ENCODE measurements at regions not wholly inside any gene's neighbourhood (a gene's known extent, or its start where the extent isn't known, plus 50 kb on each side); places are given as distances from the start of the nearest gene placed in this dataset.

DNA sequence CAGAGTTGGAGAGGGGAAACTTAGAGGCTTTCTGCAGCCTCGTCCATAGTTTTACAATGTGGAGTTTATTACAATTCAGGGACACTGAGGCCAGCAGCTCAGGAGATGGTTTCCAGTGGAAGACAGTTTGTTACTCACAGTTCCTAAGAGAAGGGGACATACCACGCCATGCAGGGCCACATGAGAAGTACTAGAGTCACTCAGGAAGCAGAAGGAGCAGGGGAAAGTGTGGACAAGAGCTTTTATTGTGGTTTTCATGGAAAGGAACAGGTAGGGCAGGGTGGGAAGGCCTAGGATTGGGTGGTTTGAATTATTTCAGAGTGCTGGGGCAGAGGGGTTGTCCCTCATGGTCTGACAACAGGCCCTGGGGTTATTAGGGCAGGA is 292.1 kb upstream of the IGFBP3 start:
- no peak for DNase-seq

DNA sequence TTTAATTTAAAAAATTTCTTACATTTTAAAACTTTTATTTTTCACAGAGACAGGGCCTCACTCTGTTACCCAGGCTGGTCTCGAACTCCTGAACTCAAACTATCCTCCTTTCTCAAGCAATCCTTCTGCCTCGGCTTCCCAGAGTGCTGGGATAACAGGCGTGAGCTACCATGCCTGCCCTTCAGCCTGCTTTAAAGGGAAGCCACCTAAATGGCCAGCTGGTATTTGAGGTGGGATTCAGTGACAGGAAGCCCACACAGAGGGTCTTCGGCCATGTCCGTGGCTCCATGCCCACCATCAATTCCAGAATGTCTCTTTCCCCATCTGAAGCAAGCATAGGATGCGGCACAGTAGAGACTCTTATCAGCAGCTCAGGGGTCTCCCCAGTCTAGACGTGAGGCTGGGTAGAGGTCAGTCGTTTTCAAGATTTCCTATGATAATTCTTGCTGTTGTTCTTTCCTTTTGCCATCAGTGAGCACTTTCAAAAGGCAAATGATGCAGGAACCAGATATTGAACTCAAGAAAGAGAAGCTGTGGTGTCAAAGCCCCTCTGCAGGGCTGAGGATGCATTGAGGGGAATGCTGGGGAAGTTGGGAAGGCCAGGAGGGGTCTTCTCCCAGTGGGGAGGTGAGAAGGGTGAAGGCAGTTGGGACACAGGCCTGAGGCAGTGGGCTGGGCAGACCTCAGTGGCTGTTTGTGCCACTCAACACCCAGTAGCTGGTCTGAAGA is 291.5 kb upstream of the IGFBP3 start:
- no peak for DNase-seq

DNA sequence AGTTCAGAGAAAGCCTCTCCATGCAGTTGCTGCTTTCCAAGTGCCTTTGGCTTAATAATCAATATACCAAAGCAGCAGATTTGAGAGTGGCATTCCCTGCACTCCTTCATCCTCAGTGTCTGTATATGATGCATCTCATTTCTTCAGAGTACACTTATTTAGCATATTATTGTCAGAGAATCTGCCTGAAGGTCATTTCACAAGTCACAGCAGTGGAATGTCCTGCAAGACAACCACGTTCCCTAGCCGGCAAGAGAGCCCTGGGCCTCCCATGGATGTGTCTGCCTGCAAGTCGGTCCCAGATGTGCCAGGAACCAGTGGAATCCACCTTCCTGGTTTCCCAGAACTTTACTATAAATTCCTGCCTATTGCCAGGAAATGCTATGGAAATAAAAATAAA is 289.4 kb upstream of the IGFBP3 start:
- DNase-seq: no peak

DNA sequence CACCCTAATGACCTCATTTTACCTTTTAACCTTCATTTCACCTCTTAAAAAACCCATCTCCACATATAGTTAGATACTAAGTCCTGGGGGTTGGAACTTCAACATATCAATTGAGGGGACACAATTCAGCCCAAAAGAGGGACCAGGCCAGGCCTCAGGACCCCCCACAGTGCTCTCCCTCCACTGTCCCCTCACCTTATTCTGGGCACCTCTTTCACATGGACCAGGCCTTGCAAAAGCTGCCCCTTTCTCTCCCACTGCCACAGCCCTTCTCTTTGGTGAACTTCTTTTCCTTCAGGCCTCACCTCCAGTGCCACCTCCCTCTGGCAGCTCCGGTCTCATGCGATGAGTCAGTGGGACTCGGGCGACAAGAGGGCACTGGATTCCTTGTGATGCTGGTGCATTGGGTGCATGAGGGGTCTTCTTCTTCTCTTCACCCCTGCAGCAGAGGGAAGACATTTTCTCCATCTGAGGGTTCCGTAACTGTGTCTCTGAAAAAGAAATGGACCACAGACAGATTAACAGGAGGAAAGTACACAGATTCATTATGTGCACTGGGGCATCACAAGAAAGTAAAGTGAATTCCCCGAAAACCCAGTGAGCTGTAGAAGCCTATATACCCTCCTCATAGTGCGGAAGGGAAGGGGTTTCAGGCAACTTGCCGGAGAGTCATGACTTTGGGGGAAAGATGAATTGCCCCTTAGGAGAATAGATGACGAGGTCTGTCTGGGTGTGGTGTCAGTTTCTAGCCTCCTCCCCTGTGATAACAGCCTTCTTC is 288.7 kb upstream of the IGFBP3 start:
- DNase-seq: no peak

DNA sequence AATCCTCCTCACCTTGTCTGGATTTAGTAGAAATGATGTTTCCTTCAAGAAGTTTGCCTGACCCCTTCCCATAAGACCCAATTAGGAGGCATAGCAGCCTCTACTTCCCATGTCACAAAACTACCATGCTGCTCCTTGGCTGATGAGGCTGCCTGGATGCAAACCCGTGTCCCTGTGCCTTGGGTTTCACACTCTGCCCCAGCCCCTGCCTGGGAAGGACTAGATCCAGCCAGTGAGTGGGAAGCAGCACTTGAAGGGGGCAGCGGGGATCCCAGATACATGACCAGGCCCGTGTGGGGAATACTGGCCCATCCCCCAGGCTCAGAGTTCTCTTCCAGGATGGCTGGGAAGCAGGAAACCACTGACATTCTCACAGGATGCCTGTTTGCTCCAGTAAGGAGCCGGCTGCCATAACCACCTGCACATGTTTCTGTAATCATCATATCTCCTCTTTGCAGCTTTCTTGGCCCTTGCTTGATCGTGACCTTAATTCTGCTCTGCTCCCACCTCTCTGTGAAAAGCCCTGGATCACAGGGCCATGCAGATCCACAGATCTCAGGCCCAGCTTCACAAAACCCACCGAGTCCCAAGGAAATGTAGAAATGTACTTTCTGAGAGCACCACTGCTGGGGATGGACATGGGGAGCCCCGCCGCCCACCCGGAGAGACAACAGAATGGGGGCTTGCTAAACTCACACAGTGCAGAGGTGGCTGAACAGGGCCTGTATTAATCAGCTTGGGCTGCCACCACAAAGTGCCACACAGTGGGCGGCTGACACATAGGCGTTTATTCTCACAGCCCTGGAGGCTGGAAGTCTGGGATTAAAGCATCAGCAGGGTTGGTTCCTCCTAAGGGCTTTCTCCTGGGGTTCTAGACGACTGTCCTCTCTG is 287.8 kb upstream of the IGFBP3 start:
- no peak for DNase-seq

DNA sequence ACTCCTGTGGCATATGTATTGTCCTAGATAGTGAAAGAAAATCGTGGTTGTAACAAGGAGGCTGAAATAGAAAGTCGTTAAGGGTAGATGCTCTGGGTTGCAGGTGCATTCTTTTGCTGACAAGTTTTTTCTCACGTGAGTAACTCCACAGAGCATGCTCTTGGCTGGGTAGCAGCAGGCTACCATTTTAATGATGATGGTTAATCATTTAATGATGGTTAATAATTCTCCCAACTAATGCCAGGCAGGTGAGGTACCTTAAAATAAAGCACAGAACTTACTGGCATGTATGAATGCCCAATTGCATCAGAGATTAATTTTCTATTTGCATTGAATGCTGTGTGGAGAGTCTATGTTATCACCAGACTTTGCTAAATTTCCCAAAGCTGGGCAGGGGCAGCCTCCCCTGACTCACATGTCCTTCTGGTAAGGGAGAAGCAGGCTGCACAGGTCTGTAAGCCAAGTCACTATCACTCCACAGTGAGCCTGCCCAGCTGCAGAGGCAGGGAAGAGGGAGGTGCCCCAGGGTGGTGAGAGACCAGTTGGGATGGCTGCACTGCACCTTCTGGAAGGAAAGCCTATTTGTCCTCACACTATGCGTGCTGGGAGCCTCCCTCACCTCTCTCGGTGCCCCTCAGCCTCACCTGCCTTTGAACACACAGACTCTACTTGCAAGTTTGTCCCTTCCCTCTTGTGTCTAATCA is 287.0 kb upstream of the IGFBP3 start:
- DNase-seq: no peak

DNA sequence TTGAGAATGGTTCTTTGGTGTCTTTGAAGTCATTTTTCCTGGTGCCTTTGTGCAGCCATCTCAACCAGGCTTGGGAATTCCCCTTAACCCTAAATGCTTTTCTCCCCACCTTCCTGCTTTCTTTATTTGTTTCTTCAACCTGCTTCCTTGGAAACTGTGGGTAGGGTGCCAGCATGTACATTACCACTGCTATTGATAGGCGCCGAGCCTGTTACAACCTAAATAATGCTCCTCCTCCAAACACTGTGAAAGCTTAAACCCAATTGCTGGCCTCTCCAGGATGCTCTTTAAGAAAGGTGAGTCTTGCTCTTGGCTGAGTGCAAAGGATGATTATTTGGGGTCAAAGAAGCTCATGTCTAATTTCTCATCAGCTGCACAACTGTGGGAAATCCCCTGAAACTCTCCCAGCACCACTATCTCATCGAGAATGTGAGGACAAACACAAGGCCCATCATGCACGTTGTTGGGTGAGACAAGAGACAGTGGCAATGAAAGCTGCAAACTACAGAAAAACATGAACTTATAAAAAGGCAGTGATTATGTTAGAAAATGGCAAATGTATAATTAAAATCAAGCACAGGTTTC is 285.5 kb upstream of the IGFBP3 start:
- no peak for DNase-seq

DNA sequence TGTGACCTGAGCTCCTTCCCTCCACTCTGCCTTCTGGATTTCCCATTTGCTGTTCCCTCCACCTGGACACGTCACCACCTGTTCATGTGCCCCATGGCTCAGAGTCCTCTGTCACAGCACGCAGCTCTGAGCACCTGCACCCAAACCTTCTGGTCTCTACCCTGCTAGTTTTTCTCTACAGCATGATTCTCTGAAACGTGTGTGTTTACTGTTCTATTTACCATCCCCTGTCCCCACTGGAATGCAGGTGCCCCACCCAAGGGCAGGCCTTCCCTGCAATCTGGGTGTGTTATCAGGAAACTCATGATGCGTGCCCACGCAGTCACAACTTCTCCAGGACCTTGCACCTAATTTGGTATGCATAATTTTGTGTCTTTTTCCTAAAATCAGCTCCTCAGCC is 284.4 kb upstream of the IGFBP3 start:
- no peak for DNase-seq

DNA sequence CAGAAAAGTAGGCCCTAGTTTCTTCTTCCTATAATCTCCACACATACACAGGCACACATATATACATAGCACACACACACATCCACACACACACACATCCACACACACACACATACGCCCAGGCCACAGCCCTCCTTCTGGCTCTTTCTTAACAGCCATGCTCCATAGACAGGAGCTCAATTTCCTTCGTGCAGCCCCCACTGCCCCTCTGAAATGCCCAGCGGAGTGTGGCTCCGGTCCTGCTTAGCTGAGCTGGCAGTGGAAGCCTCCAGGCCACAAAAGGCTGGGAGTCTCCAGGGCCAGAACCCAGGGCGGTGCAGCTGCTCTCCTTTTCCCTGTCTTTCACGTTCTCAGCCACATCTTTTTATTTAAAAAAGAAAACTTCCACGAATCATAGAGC is 282.9 kb upstream of the IGFBP3 start:
- no peak for DNase-seq

DNA sequence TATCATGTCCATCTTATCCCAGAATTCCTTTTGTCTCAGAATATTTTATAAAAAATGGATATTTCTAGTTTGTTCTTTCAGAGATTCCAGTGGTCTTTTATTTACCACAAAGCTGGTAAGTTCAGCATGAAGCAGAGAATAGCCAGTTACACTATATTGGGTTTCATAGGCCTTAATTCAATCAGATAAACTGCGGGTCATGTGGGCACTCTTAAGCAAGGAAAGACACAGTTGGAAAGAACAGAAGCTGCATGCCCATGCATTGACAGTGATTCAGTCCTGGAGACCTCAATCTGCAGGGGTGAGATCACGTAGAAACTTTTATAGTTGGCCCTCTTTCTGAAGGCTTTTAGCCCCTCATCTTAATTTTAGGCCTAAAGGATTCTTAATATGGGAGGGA is 281.3 kb upstream of the IGFBP3 start:
- DNase-seq: no peak

DNA sequence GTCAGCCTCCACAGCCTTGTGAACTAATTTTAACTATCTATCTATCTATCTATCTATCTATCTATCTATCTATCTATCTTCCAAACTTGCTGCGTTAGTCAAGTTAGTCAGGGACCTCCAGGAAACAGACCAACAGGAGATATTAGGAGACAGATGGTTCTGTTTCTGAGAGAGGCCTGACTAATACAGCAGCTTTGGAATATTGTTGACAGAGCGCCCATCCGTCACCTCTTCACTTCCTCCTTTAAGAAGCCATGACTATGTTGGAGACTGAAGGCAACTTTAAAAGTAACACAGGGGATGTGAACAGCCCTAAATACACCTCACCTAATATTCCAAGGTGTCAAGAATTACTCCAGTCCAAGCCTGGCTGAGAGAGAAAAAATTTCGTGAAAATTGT is 280.9 kb upstream of the IGFBP3 start:
- no peak for DNase-seq

DNA sequence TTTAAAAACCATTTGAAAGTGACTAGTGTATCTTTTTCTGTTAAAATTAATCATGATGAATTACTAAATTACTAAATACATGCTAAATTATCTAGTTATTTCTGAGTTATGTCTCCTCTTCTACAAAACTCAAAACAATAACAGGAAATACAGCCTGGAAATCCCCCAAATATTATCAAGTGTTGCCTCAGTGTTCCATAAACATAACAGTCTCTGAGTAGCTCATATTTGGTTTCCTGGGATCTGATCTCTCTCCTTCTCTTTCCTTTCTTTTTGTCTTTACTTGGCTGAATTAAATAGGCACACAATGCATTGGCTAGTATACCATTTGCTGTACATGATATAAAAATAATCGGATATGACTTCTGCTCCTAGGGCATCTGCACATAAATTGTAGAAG is 277.6 kb upstream of the IGFBP3 start:
- DNase-seq: no peak

DNA sequence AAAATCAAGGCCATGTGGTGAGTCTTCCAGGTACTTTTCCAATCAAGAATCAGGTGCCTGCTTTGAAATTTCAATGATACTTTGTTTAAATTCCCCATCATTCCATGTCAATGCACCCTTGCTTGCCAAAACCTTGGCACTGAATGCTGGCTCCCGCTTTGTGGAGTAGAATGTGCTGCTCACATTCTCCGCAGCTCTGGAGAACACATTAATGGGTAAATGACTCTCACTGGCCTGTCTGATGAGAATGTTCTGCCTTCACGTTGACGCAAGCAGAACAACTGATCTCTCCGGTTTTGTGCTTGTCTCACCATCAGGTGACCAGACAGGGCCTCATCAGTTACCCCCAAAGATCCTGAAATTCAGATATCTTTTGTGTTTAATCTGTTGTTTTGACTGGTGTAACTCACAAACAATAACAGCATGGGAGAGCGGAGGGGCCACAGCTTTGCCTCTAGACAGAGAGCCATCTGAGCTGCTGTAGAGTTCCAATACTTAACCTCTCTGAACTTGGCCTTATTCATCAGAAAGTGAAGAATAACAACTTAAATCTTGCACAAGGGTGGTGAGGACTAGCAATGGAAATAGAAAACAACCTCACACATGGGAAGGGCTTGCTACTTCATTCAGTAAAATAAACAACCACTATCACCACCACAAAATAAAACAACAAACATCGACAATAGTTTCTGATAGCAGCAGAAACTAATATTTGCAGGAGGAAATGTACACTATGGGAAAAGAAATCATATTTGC is 276.9 kb upstream of the IGFBP3 start:
- no peak for DNase-seq

DNA sequence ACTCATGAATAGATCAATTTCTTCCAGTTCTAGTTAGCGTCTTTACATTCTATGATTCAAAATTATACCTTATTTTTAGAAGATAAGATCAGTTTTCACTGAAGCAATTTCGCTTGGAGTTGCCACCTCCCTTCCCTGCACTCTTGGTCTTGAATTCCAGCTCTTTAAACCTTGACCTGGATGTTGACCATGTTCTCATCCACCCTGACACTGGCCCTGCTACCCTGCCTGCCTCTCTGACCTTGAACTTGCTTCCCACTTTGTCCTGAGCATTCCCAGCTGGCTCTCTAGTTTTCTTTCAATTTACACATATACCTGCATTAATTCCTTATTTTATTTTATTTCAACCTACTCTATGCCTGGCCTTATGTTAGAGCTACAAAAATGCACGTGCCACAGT is 274.9 kb upstream of the IGFBP3 start:
- DNase-seq: no peak

DNA sequence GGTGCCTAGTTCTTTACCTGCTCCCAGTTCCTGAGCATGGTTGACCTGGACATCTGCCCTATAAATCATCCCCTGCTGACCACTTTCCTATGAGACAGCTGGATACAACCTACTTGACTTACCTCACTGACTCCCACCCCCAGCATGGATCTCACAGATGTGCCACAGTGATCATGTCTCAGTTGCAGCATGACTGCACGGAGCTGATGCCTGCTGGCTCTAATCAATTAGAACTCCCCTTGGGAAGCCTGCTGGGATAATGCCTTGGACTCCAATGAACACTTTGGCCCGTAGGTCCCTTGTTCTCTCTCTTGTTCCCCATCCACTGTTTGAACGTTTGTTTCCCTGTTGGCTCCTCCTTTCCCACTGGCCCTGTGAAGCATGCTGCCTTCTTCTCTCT is 271.2 kb upstream of the IGFBP3 start:
- no peak for DNase-seq

DNA sequence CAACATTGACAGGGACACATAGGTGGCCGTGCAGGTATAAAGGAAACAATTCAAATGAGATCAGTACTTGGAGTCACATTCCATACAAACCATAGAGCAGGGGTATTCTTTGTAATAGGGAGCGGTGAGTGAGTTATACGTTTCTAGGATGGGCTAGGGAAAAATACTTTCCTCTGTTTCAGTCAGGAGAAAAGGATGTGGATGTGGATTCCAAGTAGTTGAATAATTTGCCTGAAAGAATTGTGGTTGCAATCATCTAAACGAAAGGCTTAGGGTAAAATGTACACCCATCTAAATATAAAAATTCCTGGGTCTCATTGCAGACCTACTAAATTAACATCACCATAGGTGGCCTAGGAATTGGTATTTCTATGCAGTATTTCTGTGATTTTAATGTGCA is 270.7 kb upstream of the IGFBP3 start:
- no peak for DNase-seq

DNA sequence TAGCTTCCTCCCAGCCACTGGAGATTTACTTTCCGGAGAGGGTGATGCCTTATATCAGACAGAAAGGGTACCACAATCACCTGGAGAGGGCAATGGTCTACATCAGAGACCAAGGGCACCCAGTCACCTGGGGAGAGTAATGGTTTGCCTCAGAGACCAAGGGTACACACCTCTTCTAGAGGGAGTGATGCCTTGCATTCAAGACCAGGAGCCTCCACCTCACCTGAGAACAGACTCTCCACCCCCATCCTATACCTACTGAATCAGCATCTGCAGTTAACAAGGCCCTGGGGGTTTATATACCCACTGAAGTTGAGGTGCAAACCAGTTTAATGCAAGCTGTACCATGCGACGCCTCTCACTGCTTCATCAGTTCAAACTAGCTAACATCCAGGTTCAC is 270.2 kb upstream of the IGFBP3 start:
- no peak for DNase-seq

DNA sequence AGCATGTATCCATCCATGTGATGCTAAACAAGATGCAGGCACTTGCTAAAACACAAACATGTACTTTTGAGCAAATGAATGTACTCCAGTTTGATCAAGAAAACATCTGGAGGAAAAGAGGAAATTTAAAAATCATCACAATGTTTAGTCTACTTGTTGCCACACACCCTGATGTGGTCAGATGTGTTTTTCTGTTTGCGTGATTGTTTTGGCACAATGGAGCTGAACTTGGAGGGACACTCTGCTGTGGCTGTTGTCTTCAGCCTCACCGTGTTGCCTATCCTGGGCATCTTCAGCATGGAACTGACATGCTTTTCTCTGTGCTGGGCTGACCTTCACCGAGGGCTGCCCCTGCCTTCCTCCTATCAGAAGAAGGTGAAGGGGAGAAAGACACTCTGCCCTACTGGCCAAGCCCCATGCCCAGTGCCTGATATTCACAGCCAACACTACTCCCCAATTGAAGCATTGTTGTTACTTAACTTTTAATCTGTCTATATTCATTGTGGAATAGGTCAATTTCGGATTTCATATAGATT is 268.3 kb upstream of the IGFBP3 start:
- DNase-seq: no peak

DNA sequence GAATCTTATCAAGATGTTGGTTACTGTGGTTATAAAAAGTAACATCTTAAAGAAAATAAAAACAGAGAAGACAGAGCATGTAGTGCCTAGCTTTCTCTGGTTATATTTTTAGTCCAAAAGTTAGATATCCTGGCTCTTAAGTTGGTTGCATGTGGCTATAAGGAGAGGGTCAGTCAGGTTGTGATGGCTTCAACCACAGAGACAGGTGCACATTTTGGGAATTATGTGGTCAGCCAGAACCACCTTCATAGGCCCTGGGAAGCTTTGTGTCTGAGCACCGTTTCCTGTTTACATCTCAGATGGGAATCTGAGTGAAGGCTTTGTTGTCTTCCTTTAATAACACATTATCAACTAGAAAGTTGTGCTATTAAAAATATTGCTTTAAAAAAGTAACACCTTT is 265.1 kb upstream of the IGFBP3 start:
- DNase-seq: no peak

DNA sequence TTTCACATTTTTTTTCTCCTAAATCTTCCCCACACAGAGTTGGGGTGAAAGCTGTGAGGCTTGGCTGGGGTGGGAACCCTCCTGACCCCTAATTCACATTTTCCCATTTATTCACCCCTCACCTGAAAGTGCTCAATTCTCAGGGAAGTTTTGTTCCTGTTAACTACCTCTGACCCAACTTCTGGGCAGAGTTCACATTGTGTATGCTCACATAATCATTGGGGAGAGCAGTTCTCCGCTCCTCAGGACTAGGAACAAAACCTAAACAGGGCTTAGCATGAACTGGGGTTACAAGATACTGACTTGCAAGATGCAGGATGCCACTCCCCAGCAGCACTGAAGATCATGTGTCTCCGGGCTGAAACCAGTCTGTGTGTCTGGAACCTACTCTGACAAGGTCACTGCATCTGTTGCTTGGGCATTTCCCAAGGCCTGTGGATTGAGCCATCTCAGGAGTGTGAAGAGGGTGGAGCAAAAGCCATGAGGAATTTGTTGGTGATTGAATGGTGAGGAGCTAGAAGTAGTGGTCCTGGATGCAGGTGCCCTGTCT is 258.1 kb upstream of the IGFBP3 start:
- DNase-seq: no peak

DNA sequence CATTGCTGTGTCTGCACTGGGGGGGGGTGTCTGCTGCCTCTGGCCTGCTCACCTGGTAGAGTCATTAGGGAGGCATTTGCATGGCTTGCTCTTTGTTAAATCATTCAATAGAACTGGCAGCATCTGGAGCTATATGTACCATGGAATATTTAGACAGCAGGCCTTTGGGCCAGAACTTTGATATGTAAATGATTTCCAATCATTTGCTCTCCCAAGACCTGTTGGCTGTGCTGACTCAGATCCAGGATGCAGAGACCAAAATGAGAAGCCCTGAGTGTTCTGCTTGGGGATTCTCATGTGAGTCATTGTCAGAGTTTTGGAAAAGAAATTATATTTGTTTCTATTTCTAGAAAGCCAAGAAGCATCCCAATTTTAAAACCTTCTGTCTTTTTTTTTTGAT is 257.6 kb upstream of the IGFBP3 start:
- DNase-seq: no peak

All from midbrain (tissue), 1 donor.